ENCODE measurements at regions not wholly inside any gene's neighbourhood (a gene's known extent, or its start where the extent isn't known, plus 50 kb on each side); places are given as distances from the start of the nearest gene placed in this dataset.

DNA sequence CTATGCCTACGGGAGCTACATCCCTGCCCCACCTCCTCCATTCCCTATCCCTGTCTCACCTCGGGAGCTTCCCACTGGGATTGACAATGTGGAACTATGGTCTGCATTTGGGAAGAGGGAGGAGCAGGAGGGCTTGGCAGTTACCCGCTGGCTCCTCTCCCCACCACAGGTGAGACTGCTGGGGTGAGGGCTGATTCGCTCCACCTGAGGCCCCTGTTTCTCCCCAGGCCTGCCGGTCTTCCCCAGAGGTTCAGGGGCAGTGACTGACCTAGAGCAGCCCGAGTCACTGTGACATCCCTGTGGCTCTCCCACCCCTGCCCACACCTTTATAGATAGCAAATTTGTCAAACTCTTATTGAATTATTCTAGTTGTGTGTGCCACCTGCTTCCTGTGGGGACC, 252.6 kb downstream of the GLRX3 start:
- no peaks in the 10 kb centered on the region for H3K36me3 ChIP-seq
- H3K4me1 ChIP-seq (ENCODE audit: insufficient read depth) = no peaks in the 10 kb centered on the region
- intact Hi-C loops (cut with DNase I) = no loop called here
- H3K9me3 ChIP-seq = no peaks in the 10 kb centered on the region
- no peak overlapping the region for H3K4me3 ChIP-seq
- TF ChIP-seq, protein P1, sequence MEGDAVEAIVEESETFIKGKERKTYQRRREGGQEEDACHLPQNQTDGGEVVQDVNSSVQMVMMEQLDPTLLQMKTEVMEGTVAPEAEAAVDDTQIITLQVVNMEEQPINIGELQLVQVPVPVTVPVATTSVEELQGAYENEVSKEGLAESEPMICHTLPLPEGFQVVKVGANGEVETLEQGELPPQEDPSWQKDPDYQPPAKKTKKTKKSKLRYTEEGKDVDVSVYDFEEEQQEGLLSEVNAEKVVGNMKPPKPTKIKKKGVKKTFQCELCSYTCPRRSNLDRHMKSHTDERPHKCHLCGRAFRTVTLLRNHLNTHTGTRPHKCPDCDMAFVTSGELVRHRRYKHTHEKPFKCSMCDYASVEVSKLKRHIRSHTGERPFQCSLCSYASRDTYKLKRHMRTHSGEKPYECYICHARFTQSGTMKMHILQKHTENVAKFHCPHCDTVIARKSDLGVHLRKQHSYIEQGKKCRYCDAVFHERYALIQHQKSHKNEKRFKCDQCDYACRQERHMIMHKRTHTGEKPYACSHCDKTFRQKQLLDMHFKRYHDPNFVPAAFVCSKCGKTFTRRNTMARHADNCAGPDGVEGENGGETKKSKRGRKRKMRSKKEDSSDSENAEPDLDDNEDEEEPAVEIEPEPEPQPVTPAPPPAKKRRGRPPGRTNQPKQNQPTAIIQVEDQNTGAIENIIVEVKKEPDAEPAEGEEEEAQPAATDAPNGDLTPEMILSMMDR (IDR thresholded peaks at IDR 0.05) = no peak
- TF ChIP-seq POLR2A (IDR thresholded peaks at IDR 0.05) = no peak
- no peak for TF ChIP-seq EP300 (IDR thresholded peaks at IDR 0.05)
- no peak for DNase-seq
- WGBS, 3 donors = 71 to 85% (median 81%) methylated on average over 6 of the region's 6 CpGs
- no peak overlapping the region for H3K27ac ChIP-seq
- H3K27me3 ChIP-seq = no peaks in the 10 kb centered on the region

GRCh38 chr10:130389906-130390305, 253.7 kb downstream of the GLRX3 start:
- intact Hi-C loops (cut with DNase I) = no loop called here
- H3K4me1 ChIP-seq (ENCODE audit: insufficient read depth) = no peaks in the 10 kb centered on the region
- TF ChIP-seq, protein P1 (IDR thresholded peaks at IDR 0.05) = no peak
- no peaks in the 10 kb centered on the region for H3K9me3 ChIP-seq
- no peak overlapping the region for H3K4me3 ChIP-seq
- no peak overlapping the region for H3K27ac ChIP-seq
- DNase-seq = no peak
- WGBS, 3 donors = 66 to 74% (median 67%) methylated on average over 5 of the region's 5 CpGs
- H3K27me3 ChIP-seq = no peaks in the 10 kb centered on the region
- no peaks in the 10 kb centered on the region for H3K36me3 ChIP-seq

DNA sequence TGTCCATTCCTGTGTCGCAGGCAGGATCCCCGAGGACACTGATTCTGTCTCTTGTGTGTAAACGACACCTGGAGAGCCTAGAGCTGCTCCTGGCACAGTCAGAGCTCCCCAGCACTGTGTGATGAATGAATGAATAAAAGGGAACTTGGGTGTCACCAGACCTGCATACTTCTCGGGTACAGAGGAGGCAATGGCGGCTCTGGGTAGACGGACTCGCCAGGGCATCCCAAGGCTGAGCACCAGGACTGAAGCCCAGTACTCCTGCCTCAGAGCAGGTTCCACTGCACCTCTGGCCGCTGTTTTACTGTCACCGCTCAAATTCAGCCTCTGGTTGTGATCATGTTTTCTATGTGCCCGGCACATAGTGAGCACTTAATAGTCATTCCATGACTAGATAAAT, 255.8 kb downstream of the GLRX3 start:
- no peak overlapping the region for H3K4me3 ChIP-seq
- WGBS, 3 donors = 57 to 78% (median 73%) methylated on average over 10 of the region's 10 CpGs
- TF ChIP-seq, protein P1 (IDR thresholded peaks at IDR 0.05) = no peak
- TF ChIP-seq POLR2A (IDR thresholded peaks at IDR 0.05) = no peak
- no peak for TF ChIP-seq EP300 (IDR thresholded peaks at IDR 0.05)
- H3K27me3 ChIP-seq = no peaks in the 10 kb centered on the region
- no peaks in the 10 kb centered on the region for H3K9me3 ChIP-seq
- no peak overlapping the region for H3K27ac ChIP-seq
- no peaks in the 10 kb centered on the region for H3K36me3 ChIP-seq
- H3K4me1 ChIP-seq (ENCODE audit: insufficient read depth) = no peaks in the 10 kb centered on the region
- intact Hi-C loops (cut with DNase I) = no loop called here
- no peak for DNase-seq

DNA sequence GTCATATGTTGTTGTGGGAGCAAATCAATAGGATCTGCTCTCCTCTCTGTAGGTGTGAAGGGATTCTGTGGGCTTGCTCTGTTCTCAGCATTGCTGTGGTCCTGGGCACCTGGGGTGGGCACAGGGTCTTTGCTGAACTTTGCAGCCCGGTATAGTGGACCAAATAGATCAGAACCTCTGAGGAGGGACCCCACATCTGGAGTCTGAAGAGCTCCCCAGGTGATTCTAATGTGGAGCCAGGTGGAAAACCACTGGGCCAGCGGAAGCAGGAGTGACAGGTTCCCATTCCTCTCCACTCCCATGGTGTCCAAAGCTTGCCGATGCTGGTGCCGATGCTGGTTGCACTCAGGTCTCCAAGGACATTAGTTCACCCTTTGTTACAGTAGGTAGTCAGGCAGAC, 257.2 kb downstream of the GLRX3 start:
- intact Hi-C loops (cut with DNase I) = no loop called here
- H3K27ac ChIP-seq = no peak overlapping the region
- H3K4me3 ChIP-seq = no peak overlapping the region
- H3K36me3 ChIP-seq = no peaks in the 10 kb centered on the region
- 86 to 100% (median 94%) methylated on average over 4 of the region's 4 CpGs for WGBS, 3 donors
- DNase-seq = no peak
- TF ChIP-seq, protein P1 (IDR thresholded peaks at IDR 0.05) = no peak
- TF ChIP-seq POLR2A (IDR thresholded peaks at IDR 0.05) (no peak), EP300 (IDR thresholded peaks at IDR 0.05) (no peak)
- no peaks in the 10 kb centered on the region for H3K4me1 ChIP-seq (ENCODE audit: insufficient read depth)
- no peaks in the 10 kb centered on the region for H3K9me3 ChIP-seq
- no peaks in the 10 kb centered on the region for H3K27me3 ChIP-seq

- 72 to 87% (median 83%) methylated on average over 7 of the region's 7 CpGs for WGBS, 3 donors
Observed at GRCh38 chr10:130394832-130395231, 258.6 kb downstream of the GLRX3 start.

More at GRCh38 chr10:130394832-130395231, 258.6 kb downstream of the GLRX3 start:
- intact Hi-C loops (cut with DNase I) = no loop called here
- H3K27ac ChIP-seq = no peak overlapping the region
- DNase-seq = no peak
- H3K4me3 ChIP-seq = no peak overlapping the region
- TF ChIP-seq EP300 (IDR thresholded peaks at IDR 0.05) (no peak), POLR2A (IDR thresholded peaks at IDR 0.05) (no peak)
- TF ChIP-seq, protein P1 (IDR thresholded peaks at IDR 0.05) = no peak
- H3K9me3 ChIP-seq = no peaks in the 10 kb centered on the region
- H3K36me3 ChIP-seq = no peaks in the 10 kb centered on the region
- no peaks in the 10 kb centered on the region for H3K27me3 ChIP-seq
- no peaks in the 10 kb centered on the region for H3K4me1 ChIP-seq (ENCODE audit: insufficient read depth)

Measured in ovary (tissue), 7 donors.